ENCODE measurements at regions not wholly inside any gene's neighbourhood (a gene's known extent, or its start where the extent isn't known, plus 50 kb on each side); places are given as distances from the start of the nearest gene placed in this dataset.

GRCh38 chr2:129735576-129735975, 243.9 kb upstream of the RAB6C start:
- Histone ChIP-seq H3K4me1 (ENCODE audit: insufficient read depth, low read length) (no peaks in the 10 kb centered on the region), H3K9me3 (ENCODE audit: insufficient read depth, low read depth, low read length) (no peaks in the 10 kb centered on the region), H3K36me3 (ENCODE audit: insufficient read depth, low read length) (no peaks in the 10 kb centered on the region), H3K9ac (ENCODE audit: low read depth, low read length) (no peak overlapping the region), H3K27me3 (ENCODE audit: insufficient read depth, low read length) (no peaks in the 10 kb centered on the region), H3K4me3 (ENCODE audit: low read length) (no peak overlapping the region), H3K27ac (ENCODE audit: low read depth, low read length) (no peak overlapping the region)
- WGBS: 93% methylated on average over 5 of the region's 6 CpGs

- Histone ChIP-seq H3K27me3 (ENCODE audit: insufficient read depth, low read length) (no peaks in the 10 kb centered on the region), H3K27ac (ENCODE audit: low read depth, low read length) (no peak overlapping the region), H3K4me3 (ENCODE audit: low read length) (no peak overlapping the region), H3K36me3 (ENCODE audit: insufficient read depth, low read length) (no peaks in the 10 kb centered on the region), H3K9me3 (ENCODE audit: insufficient read depth, low read depth, low read length) (no peaks in the 10 kb centered on the region), H3K9ac (ENCODE audit: low read depth, low read length) (no peak overlapping the region), H3K4me1 (ENCODE audit: insufficient read depth, low read length) (no peaks in the 10 kb centered on the region)
- WGBS: 94% methylated on average over 15 of the region's 15 CpGs
These were observed 241.6 kb upstream of the RAB6C start for GRCh38 chr2:129737660-129738527.

- Histone ChIP-seq H3K4me3 (ENCODE audit: low read length) (no peak overlapping the region), H3K9ac (ENCODE audit: low read depth, low read length) (no peak overlapping the region), H3K4me1 (ENCODE audit: insufficient read depth, low read length) (no peaks in the 10 kb centered on the region), H3K36me3 (ENCODE audit: insufficient read depth, low read length) (no peaks in the 10 kb centered on the region), H3K9me3 (ENCODE audit: insufficient read depth, low read depth, low read length) (no peaks in the 10 kb centered on the region), H3K27me3 (ENCODE audit: insufficient read depth, low read length) (no peaks in the 10 kb centered on the region), H3K27ac (ENCODE audit: low read depth, low read length) (no peak overlapping the region)
- 94% methylated on average over 16 of the region's 16 CpGs for WGBS
These were observed 240.7 kb upstream of the RAB6C start for GRCh38 chr2:129738799-129739198.

- WGBS: 93% methylated on average over 7 of the region's 7 CpGs
- H3K9ac ChIP-seq (ENCODE audit: low read depth, low read length): no peak overlapping the region
- no peaks in the 10 kb centered on the region for H3K9me3 ChIP-seq (ENCODE audit: insufficient read depth, low read depth, low read length)
- H3K4me1 ChIP-seq (ENCODE audit: insufficient read depth, low read length): no peaks in the 10 kb centered on the region
- no peaks in the 10 kb centered on the region for H3K36me3 ChIP-seq (ENCODE audit: insufficient read depth, low read length)
- H3K27me3 ChIP-seq (ENCODE audit: insufficient read depth, low read length): no peaks in the 10 kb centered on the region
- no peak overlapping the region for H3K27ac ChIP-seq (ENCODE audit: low read depth, low read length)
- no peak overlapping the region for H3K4me3 ChIP-seq (ENCODE audit: low read length)
These were observed 239.0 kb upstream of the RAB6C start for GRCh38 chr2:129740504-129740903.

- Histone ChIP-seq H3K4me3 (ENCODE audit: low read length) (no peak overlapping the region), H3K4me1 (ENCODE audit: insufficient read depth, low read length) (no peaks in the 10 kb centered on the region), H3K9ac (ENCODE audit: low read depth, low read length) (no peak overlapping the region), H3K36me3 (ENCODE audit: insufficient read depth, low read length) (no peaks in the 10 kb centered on the region), H3K27ac (ENCODE audit: low read depth, low read length) (no peak overlapping the region), H3K27me3 (ENCODE audit: insufficient read depth, low read length) (no peaks in the 10 kb centered on the region), H3K9me3 (ENCODE audit: insufficient read depth, low read depth, low read length) (no peaks in the 10 kb centered on the region)
- WGBS: 93% methylated on average over 7 of the region's 7 CpGs
These were observed 238.3 kb upstream of the RAB6C start for GRCh38 chr2:129741165-129741564.

- Histone ChIP-seq H3K27ac (ENCODE audit: low read depth, low read length) (no peak overlapping the region), H3K36me3 (ENCODE audit: insufficient read depth, low read length) (no peaks in the 10 kb centered on the region), H3K4me1 (ENCODE audit: insufficient read depth, low read length) (no peaks in the 10 kb centered on the region), H3K9ac (ENCODE audit: low read depth, low read length) (no peak overlapping the region), H3K9me3 (ENCODE audit: insufficient read depth, low read depth, low read length) (no peaks in the 10 kb centered on the region), H3K27me3 (ENCODE audit: insufficient read depth, low read length) (no peaks in the 10 kb centered on the region), H3K4me3 (ENCODE audit: low read length) (no peak overlapping the region)
- 94% methylated on average over 12 of the region's 12 CpGs for WGBS
These were observed 237.8 kb upstream of the RAB6C start for GRCh38 chr2:129741623-129742022.

- 90% methylated on average over 23 of the region's 23 CpGs for WGBS
- Histone ChIP-seq H3K9me3 (ENCODE audit: insufficient read depth, low read depth, low read length) (no peaks in the 10 kb centered on the region), H3K4me3 (ENCODE audit: low read length) (no peak overlapping the region), H3K27me3 (ENCODE audit: insufficient read depth, low read length) (no peaks in the 10 kb centered on the region), H3K9ac (ENCODE audit: low read depth, low read length) (no peak overlapping the region), H3K27ac (ENCODE audit: low read depth, low read length) (no peak overlapping the region), H3K36me3 (ENCODE audit: insufficient read depth, low read length) (no peaks in the 10 kb centered on the region), H3K4me1 (ENCODE audit: insufficient read depth, low read length) (no peaks in the 10 kb centered on the region)
These were observed 236.9 kb upstream of the RAB6C start for GRCh38 chr2:129742415-129743180.

- Histone ChIP-seq H3K9me3 (ENCODE audit: insufficient read depth, low read depth, low read length) (no peaks in the 10 kb centered on the region), H3K27me3 (ENCODE audit: insufficient read depth, low read length) (no peaks in the 10 kb centered on the region), H3K27ac (ENCODE audit: low read depth, low read length) (no peak overlapping the region), H3K4me3 (ENCODE audit: low read length) (no peak overlapping the region), H3K36me3 (ENCODE audit: insufficient read depth, low read length) (no peaks in the 10 kb centered on the region), H3K4me1 (ENCODE audit: insufficient read depth, low read length) (0 out of 2 replicates have a peak, but pooled peaks cover 3% of the 10 kb centered on the region), H3K9ac (ENCODE audit: low read depth, low read length) (no peak overlapping the region)
- 94% methylated on average over 7 of the region's 7 CpGs for WGBS
These were observed 235.3 kb upstream of the RAB6C start for GRCh38 chr2:129744141-129744540.

GRCh38 chr2:129744649-129745048, 234.8 kb upstream of the RAB6C start:
- Histone ChIP-seq H3K27me3 (ENCODE audit: insufficient read depth, low read length) (no peaks in the 10 kb centered on the region), H3K4me3 (ENCODE audit: low read length) (no peak overlapping the region), H3K36me3 (ENCODE audit: insufficient read depth, low read length) (no peaks in the 10 kb centered on the region), H3K9me3 (ENCODE audit: insufficient read depth, low read depth, low read length) (no peaks in the 10 kb centered on the region), H3K4me1 (ENCODE audit: insufficient read depth, low read length) (0 out of 2 replicates have a peak, but pooled peaks cover 3% of the 10 kb centered on the region), H3K9ac (ENCODE audit: low read depth, low read length) (no peak overlapping the region), H3K27ac (ENCODE audit: low read depth, low read length) (no peak overlapping the region)
- WGBS: 82% methylated on average over 8 of the region's 8 CpGs

GRCh38 chr2:129747500-129748125, 231.9 kb upstream of the RAB6C start:
- WGBS: 95% methylated on average over 6 of the region's 6 CpGs
- no peak overlapping the region for H3K9ac ChIP-seq (ENCODE audit: low read depth, low read length)
- H3K27ac ChIP-seq (ENCODE audit: low read depth, low read length): no peak overlapping the region
- H3K9me3 ChIP-seq (ENCODE audit: insufficient read depth, low read depth, low read length): no peaks in the 10 kb centered on the region
- 0 out of 2 replicates have a peak, but pooled peaks cover 3% of the 10 kb centered on the region for H3K4me1 ChIP-seq (ENCODE audit: insufficient read depth, low read length)
- H3K4me3 ChIP-seq (ENCODE audit: low read length): no peak overlapping the region
- H3K27me3 ChIP-seq (ENCODE audit: insufficient read depth, low read length): no peaks in the 10 kb centered on the region
- no peaks in the 10 kb centered on the region for H3K36me3 ChIP-seq (ENCODE audit: insufficient read depth, low read length)

- WGBS: 89% methylated on average over 5 of the region's 5 CpGs
- no peaks in the 10 kb centered on the region for H3K36me3 ChIP-seq (ENCODE audit: insufficient read depth, low read length)
- no peak overlapping the region for H3K4me3 ChIP-seq (ENCODE audit: low read length)
- H3K9ac ChIP-seq (ENCODE audit: low read depth, low read length): no peak overlapping the region
- 0 out of 2 replicates have a peak, but pooled peaks cover 3% of the 10 kb centered on the region for H3K4me1 ChIP-seq (ENCODE audit: insufficient read depth, low read length)
- no peak overlapping the region for H3K27ac ChIP-seq (ENCODE audit: low read depth, low read length)
- H3K9me3 ChIP-seq (ENCODE audit: insufficient read depth, low read depth, low read length): no peaks in the 10 kb centered on the region
- no peaks in the 10 kb centered on the region for H3K27me3 ChIP-seq (ENCODE audit: insufficient read depth, low read length)
These were observed 231.2 kb upstream of the RAB6C start for GRCh38 chr2:129748250-129748649.
